ENCODE measurements at regions not wholly inside any gene's neighbourhood (a gene's known extent, or its start where the extent isn't known, plus 50 kb on each side); places are given as distances from the start of the nearest gene placed in this dataset.

DNA sequence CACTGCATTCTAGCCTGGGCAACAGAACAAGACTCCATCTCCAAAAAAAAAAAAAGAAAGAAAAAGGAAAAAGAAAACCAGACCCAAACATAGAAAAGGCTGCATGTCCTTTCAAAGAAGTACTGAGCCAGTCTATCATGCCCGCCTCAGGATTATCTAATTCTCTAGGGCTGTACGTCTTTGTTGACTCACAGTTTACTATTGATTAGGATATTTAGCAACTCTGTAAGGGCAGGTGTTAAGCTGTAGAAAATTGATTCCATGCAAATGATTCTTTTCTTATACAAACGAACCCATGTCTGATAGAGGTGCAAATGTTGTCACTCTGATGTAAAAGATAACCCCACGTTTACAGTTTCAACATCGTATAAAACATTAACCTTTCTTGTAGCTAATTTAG, 209.0 kb downstream of the TTLL2 start:
- H3K36me3 ChIP-seq (ENCODE audit: control insufficient read depth, low read length): no peaks in the 10 kb centered on the region
- H3K9me3 ChIP-seq (ENCODE audit: control insufficient read depth, insufficient read depth, low read length): no peaks in the 10 kb centered on the region
- no peaks in the 10 kb centered on the region for H4K20me1 ChIP-seq (ENCODE audit: control insufficient read depth, insufficient read depth, low read depth, low read length)
- no peak overlapping the region for H3K4me3 ChIP-seq (ENCODE audit: low read length)
- no peaks in the 10 kb centered on the region for H3F3A ChIP-seq (ENCODE audit: control insufficient read depth, insufficient read depth)
- no peaks in the 10 kb centered on the region for H3K4me1 ChIP-seq (ENCODE audit: control insufficient read depth, low read length)
- no peaks in the 10 kb centered on the region for H3K27me3 ChIP-seq (ENCODE audit: control insufficient read depth, low read length)
- no peaks in the 10 kb centered on the region for H3K9me2 ChIP-seq (replicated peaks; ENCODE audit: control insufficient read depth, low read length)
- no peaks in the 10 kb centered on the region for H3K79me2 ChIP-seq (ENCODE audit: control insufficient read depth, low read length)
- no peak overlapping the region for H3K27ac ChIP-seq (ENCODE audit: low read depth, low read length)
- no peak overlapping the region for H3K4me2 ChIP-seq (ENCODE audit: low read length)
- TF ChIP-seq, protein P1, sequence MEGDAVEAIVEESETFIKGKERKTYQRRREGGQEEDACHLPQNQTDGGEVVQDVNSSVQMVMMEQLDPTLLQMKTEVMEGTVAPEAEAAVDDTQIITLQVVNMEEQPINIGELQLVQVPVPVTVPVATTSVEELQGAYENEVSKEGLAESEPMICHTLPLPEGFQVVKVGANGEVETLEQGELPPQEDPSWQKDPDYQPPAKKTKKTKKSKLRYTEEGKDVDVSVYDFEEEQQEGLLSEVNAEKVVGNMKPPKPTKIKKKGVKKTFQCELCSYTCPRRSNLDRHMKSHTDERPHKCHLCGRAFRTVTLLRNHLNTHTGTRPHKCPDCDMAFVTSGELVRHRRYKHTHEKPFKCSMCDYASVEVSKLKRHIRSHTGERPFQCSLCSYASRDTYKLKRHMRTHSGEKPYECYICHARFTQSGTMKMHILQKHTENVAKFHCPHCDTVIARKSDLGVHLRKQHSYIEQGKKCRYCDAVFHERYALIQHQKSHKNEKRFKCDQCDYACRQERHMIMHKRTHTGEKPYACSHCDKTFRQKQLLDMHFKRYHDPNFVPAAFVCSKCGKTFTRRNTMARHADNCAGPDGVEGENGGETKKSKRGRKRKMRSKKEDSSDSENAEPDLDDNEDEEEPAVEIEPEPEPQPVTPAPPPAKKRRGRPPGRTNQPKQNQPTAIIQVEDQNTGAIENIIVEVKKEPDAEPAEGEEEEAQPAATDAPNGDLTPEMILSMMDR (IDR thresholded peaks at IDR 0.05; ENCODE audit: low read depth, low read length, poor library complexity, severe bottlenecking): no peak

DNA sequence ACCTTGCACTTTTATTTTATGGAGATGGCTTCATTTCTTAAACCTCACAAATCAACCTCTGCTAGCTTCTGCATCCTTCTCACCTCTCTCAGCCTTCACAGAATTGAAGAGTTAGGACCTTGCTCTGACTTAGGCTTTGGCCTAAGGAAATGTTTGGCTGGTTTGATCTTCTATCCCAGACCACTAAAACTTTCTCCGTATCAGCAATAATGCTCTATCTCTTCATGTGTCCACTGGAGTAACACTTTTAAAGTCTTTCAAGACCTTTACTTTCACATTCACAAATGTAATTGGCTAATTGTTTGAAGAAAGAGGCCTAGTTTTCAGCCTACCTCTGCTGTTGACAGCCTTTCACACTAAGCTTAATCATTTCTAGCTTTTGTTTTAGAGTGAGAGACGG, 212.9 kb downstream of the TTLL2 start:
- no peaks in the 10 kb centered on the region for H3F3A ChIP-seq (ENCODE audit: control insufficient read depth, insufficient read depth)
- no peaks in the 10 kb centered on the region for H3K4me1 ChIP-seq (ENCODE audit: control insufficient read depth, low read length)
- H3K27ac ChIP-seq (ENCODE audit: low read depth, low read length): no peak overlapping the region
- no peaks in the 10 kb centered on the region for H3K27me3 ChIP-seq (ENCODE audit: control insufficient read depth, low read length)
- no peaks in the 10 kb centered on the region for H3K79me2 ChIP-seq (ENCODE audit: control insufficient read depth, low read length)
- TF ChIP-seq, protein P1 (IDR thresholded peaks at IDR 0.05; ENCODE audit: low read depth, low read length, poor library complexity, severe bottlenecking): no peak
- TF ChIP-seq EZH2phosphoT487 (IDR thresholded peaks at IDR 0.05; ENCODE audit: borderline replicate concordance, low read length): no peak
- H3K9me3 ChIP-seq (ENCODE audit: control insufficient read depth, insufficient read depth, low read length): no peaks in the 10 kb centered on the region
- H3K4me2 ChIP-seq (ENCODE audit: low read length): no peak overlapping the region
- H3K36me3 ChIP-seq (ENCODE audit: control insufficient read depth, low read length): no peaks in the 10 kb centered on the region
- H4K20me1 ChIP-seq (ENCODE audit: control insufficient read depth, insufficient read depth, low read depth, low read length): no peaks in the 10 kb centered on the region
- no peak overlapping the region for H3K4me3 ChIP-seq (ENCODE audit: low read length)
- H3K9me2 ChIP-seq (replicated peaks; ENCODE audit: control insufficient read depth, low read length): no peaks in the 10 kb centered on the region

DNA sequence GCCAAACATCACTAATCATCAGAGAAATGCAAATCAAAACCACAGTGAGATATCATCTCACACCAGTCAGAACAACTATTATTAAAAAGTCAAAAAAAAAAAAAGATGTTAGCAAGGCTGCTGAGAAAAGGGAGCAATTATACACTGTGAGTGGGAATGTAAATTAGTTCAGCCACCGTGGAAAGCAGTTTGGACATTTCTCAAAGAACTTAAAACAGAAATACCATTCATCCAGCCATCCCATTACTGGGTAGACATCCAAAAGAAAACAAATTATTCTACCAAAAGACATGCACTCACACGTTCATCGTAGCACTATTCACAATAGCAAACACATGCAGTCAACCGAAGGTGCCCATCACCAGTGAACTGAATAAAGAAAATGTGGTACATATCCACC, 213.9 kb downstream of the TTLL2 start:
- TF ChIP-seq, protein P1 (IDR thresholded peaks at IDR 0.05; ENCODE audit: low read depth, low read length, poor library complexity, severe bottlenecking): no peak
- no peak for TF ChIP-seq EZH2phosphoT487 (IDR thresholded peaks at IDR 0.05; ENCODE audit: borderline replicate concordance, low read length)
- no peaks in the 10 kb centered on the region for H3K27me3 ChIP-seq (ENCODE audit: control insufficient read depth, low read length)
- H3K9me2 ChIP-seq (replicated peaks; ENCODE audit: control insufficient read depth, low read length): no peaks in the 10 kb centered on the region
- no peak overlapping the region for H3K27ac ChIP-seq (ENCODE audit: low read depth, low read length)
- H3F3A ChIP-seq (ENCODE audit: control insufficient read depth, insufficient read depth): no peaks in the 10 kb centered on the region
- no peaks in the 10 kb centered on the region for H3K36me3 ChIP-seq (ENCODE audit: control insufficient read depth, low read length)
- H3K9me3 ChIP-seq (ENCODE audit: control insufficient read depth, insufficient read depth, low read length): no peaks in the 10 kb centered on the region
- no peaks in the 10 kb centered on the region for H3K4me1 ChIP-seq (ENCODE audit: control insufficient read depth, low read length)
- H3K79me2 ChIP-seq (ENCODE audit: control insufficient read depth, low read length): no peaks in the 10 kb centered on the region
- H3K4me3 ChIP-seq (ENCODE audit: low read length): no peak overlapping the region
- H3K4me2 ChIP-seq (ENCODE audit: low read length): no peak overlapping the region
- H4K20me1 ChIP-seq (ENCODE audit: control insufficient read depth, insufficient read depth, low read depth, low read length): no peaks in the 10 kb centered on the region

DNA sequence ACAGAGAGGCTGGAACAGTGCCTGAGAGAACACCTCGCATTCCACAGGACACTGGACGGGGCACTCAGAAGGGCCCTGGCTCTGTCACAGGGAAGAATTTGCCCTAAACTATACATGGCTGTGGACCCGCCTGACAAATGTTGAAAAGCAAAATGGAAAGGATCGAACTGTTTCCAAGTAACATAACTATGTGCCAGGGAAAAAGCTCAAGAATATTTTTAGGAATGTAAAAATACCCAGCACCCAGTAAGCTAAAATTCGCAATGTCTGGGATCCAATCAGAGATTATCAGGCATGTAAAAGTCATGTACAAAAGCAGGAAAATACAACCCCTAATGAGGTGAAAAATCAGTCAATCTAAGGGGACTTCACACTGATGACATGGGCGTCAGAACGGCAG, 215.9 kb downstream of the TTLL2 start:
- H3K27ac ChIP-seq (ENCODE audit: low read depth, low read length): no peak overlapping the region
- no peak overlapping the region for H3K4me3 ChIP-seq (ENCODE audit: low read length)
- H4K20me1 ChIP-seq (ENCODE audit: control insufficient read depth, insufficient read depth, low read depth, low read length): no peaks in the 10 kb centered on the region
- H3K4me2 ChIP-seq (ENCODE audit: low read length): no peak overlapping the region
- H3F3A ChIP-seq (ENCODE audit: control insufficient read depth, insufficient read depth): no peaks in the 10 kb centered on the region
- no peaks in the 10 kb centered on the region for H3K79me2 ChIP-seq (ENCODE audit: control insufficient read depth, low read length)
- no peaks in the 10 kb centered on the region for H3K9me2 ChIP-seq (replicated peaks; ENCODE audit: control insufficient read depth, low read length)
- no peaks in the 10 kb centered on the region for H3K4me1 ChIP-seq (ENCODE audit: control insufficient read depth, low read length)
- H3K36me3 ChIP-seq (ENCODE audit: control insufficient read depth, low read length): no peaks in the 10 kb centered on the region
- no peaks in the 10 kb centered on the region for H3K9me3 ChIP-seq (ENCODE audit: control insufficient read depth, insufficient read depth, low read length)
- no peak for TF ChIP-seq EZH2phosphoT487 (IDR thresholded peaks at IDR 0.05; ENCODE audit: borderline replicate concordance, low read length)
- TF ChIP-seq, protein P1 (IDR thresholded peaks at IDR 0.05; ENCODE audit: low read depth, low read length, poor library complexity, severe bottlenecking): no peak
- no peaks in the 10 kb centered on the region for H3K27me3 ChIP-seq (ENCODE audit: control insufficient read depth, low read length)

Measured in DOHH2 (cell line).